CD4-positive, alpha-beta T cell treated with Interleukin-15 for 4 hours (primary cell): ENCODE measurements at regions not wholly inside any gene's neighbourhood (a gene's known extent, or its start where the extent isn't known, plus 50 kb on each side); places are given as distances from the start of the nearest gene placed in this dataset.
"Not testable (repeated sequence)": the region's sequence is repeated elsewhere in the genome, so short reads cannot be mapped to it uniquely, and the experiment has no call there.

Source experiments
- DNase-seq: peaks from one replicate; pipeline ENCODE4 v3.0.0-alpha.2; 2020; ENCODE audit warnings: low spot score

GRCh38 chr11:86167499-86168164, 76.9 kb upstream of the EED start:
- no peak for DNase-seq

GRCh38 chr11:86166287-86166686, 78.3 kb upstream of the EED start:
- not testable (repeated sequence) for DNase-seq

- no peak for DNase-seq
Measured at GRCh38 chr11:86164106-86164505, 80.4 kb upstream of the EED start.

GRCh38 chr11:86163221-86163876, 81.2 kb upstream of the EED start:
- DNase-seq, result not testable (repeated sequence)

- DNase-seq, result no peak
Measured at GRCh38 chr11:86162239-86162638, 82.3 kb upstream of the EED start.

- DNase-seq, result no peak
Measured at GRCh38 chr11:86161837-86162236, 82.7 kb upstream of the EED start.

- DNase-seq, result no peak
Measured at GRCh38 chr11:86161336-86161735, 83.2 kb upstream of the EED start.

- no peak for DNase-seq
Measured at GRCh38 chr11:86160541-86161149, 83.9 kb upstream of the EED start.

GRCh38 chr11:86159581-86159891, 85.0 kb upstream of the EED start:
- no peak for DNase-seq

- no peak for DNase-seq
Measured at GRCh38 chr11:86158704-86159580, 85.6 kb upstream of the EED start.

- DNase-seq, result no peak
Measured at GRCh38 chr11:86157797-86158378, 86.7 kb upstream of the EED start.

- no peak for DNase-seq
Measured at GRCh38 chr11:86156397-86156955, 87.6 kb upstream of the PICALM start.

- no peak for DNase-seq
Measured at GRCh38 chr11:86155200-86155844, 86.4 kb upstream of the PICALM start.

- DNase-seq, result no peak
Measured at GRCh38 chr11:86153439-86153838, 84.6 kb upstream of the PICALM start.

- DNase-seq, result no peak
Measured at GRCh38 chr11:86152901-86153300, 84.0 kb upstream of the PICALM start.

- no peak for DNase-seq
Measured at GRCh38 chr11:86152006-86152862, 83.3 kb upstream of the PICALM start.

- DNase-seq, result no peak
Measured at GRCh38 chr11:86151174-86152005, 82.5 kb upstream of the PICALM start.

- DNase-seq, result no peak
Measured at GRCh38 chr11:86150847-86151173, 81.9 kb upstream of the PICALM start.

- no peak for DNase-seq
Measured at GRCh38 chr11:86149792-86150191, 80.9 kb upstream of the PICALM start.

GRCh38 chr11:86148345-86148747, 79.5 kb upstream of the PICALM start:
- DNase-seq, result no peak
